Transverse colon (tissue), 4 donors: ENCODE measurements at regions not wholly inside any gene's neighbourhood (a gene's known extent, or its start where the extent isn't known, plus 50 kb on each side); places are given as distances from the start of the nearest gene placed in this dataset.

Experiments used
- DNase-seq: peaks from one replicate; pipeline ENCODE4 v3.0.0-alpha.2; 2019
- H3K27ac ChIP-seq, 4 donors: fragments of 200-600 bp; sonication (generic); 2 replicates each; pipeline ENCODE4 v1.5.1; 2016 to 2018; ENCODE audit warnings: inconsistent platforms in 4 of 4
- H3K27me3 ChIP-seq: fragments of 200-600 bp; sonication (generic); 2 replicates; pipeline ENCODE4 v1.5.1; 2017; ENCODE audit warnings: inconsistent platforms
- H3K36me3 ChIP-seq, 4 donors: fragments of 200-600 bp; sonication (generic); 2 replicates each; pipeline ENCODE4 v1.5.1; 2017 to 2019; ENCODE audit warnings: inconsistent platforms in 4 of 4
- H3K4me1 ChIP-seq, 4 donors: fragments of 200-600 bp; sonication (generic); 2 replicates each; pipeline ENCODE4 v1.5.1; 2017 to 2020; ENCODE audit warnings: inconsistent platforms in 4 of 4
- H3K4me3 ChIP-seq, 4 donors: fragments of 200-600 bp; sonication (generic); 1 replicate in 1 of 4; 2 replicates in 3 of 4; pipeline versions ENCODE4 v1.5.1 to v1.6.1; 2017 to 2019; ENCODE audit warnings: inconsistent platforms in 4 of 4
- H3K9me3 ChIP-seq, 2 donors: fragments of 200-600 bp; sonication (generic); 2 replicates each; pipeline ENCODE4 v1.5.1; 2017 to 2019; ENCODE audit warnings: inconsistent platforms in 2 of 2
- CTCF ChIP-seq, 5 experiments: fragments of 200-600 bp in 3 of 5; fragments of 450-650 bp in 2 of 5; sonication (generic) in 3 of 5; IDR thresholded peaks; 1 replicate in 2 of 5; 2 replicates in 3 of 5; pipeline ENCODE4 v1.5.1; 2016 to 2017; ENCODE audit warnings: antibody characterized with exemption in 5 of 5, inconsistent platforms in 3 of 5, mild to moderate bottlenecking in 2 of 5, moderate library complexity in 1 of 5
- EP300 ChIP-seq: sonication (generic); formaldehyde crosslinking; IDR thresholded peaks from one replicate; pipeline ENCODE4 v1.6.1; 2017; ENCODE audit warnings: antibody characterized with exemption, low read depth
- POLR2A ChIP-seq: fragments of 450-650 bp; IDR thresholded peaks from one replicate; pipeline ENCODE4 v1.6.1; 2016; ENCODE audit warnings: antibody characterized with exemption, mild to moderate bottlenecking, moderate library complexity
- POLR2AphosphoS5 ChIP-seq, 3 donors: sonication (generic); formaldehyde crosslinking; IDR thresholded peaks; one replicate each; pipeline ENCODE4 v1.6.1; 2016; ENCODE audit warnings: antibody characterized with exemption in 3 of 3
- WGBS, 2 donors: methylation state at CpG; one replicate each; pipeline ENCODE4 v1.1.5; 2018; ENCODE audit warnings: low coverage in 1 of 2; 5-methylcytosine and 5-hydroxymethylcytosine counted together
- in situ Hi-C, 4 donors: fragments of 200-750 bp; cut with MboI; loops; one replicate each; pipeline versions ENCODE4 v1.15.0 to v1.15.1; 2017; ENCODE audit warnings: low sequenced_read_pairs in 3 of 4, low pct_ligation_motif_present in 1 of 4, low pct_unique_long_range_greater_than_20kb in 1 of 4
- intact Hi-C: fragments of 100-400 bp; cut with DNase I; formaldehyde crosslinking; loops from one replicate; pipeline ENCODE4 v1.15.1; 2023; ENCODE audit warnings: low total_unique reads

- no peaks in the 10 kb centered on the region for H3K4me1 ChIP-seq
- no peak overlapping the region for H3K27ac ChIP-seq
- WGBS, 2 donors = 29 to 33% methylated on average over 2 of the region's 2 CpGs
- no peaks in the 10 kb centered on the region for H3K27me3 ChIP-seq
- in situ Hi-C loops = no loop called here
- no peak for DNase-seq
- TF ChIP-seq EP300 (no peak), POLR2A (no peak), CTCF (IDR thresholded peaks at IDR 0.05) (no peak), POLR2AphosphoS5 (IDR thresholded peaks at IDR 0.05) (no peak)
- H3K36me3 ChIP-seq = no peaks in the 10 kb centered on the region
- no peak overlapping the region for H3K4me3 ChIP-seq
- intact Hi-C loops = no loop called here
- H3K9me3 ChIP-seq = no peaks in the 10 kb centered on the region
Measured at GRCh38 chr2:39603436-39603835, 62.3 kb upstream of the TMEM178A start.

GRCh38 chr2:39604866-39605265 is 60.9 kb upstream of the TMEM178A start:
- TF ChIP-seq POLR2A (no peak), CTCF (IDR thresholded peaks at IDR 0.05) (no peak), POLR2AphosphoS5 (IDR thresholded peaks at IDR 0.05) (no peak), EP300 (no peak)
- Histone ChIP-seq H3K27ac (no peak overlapping the region), H3K9me3 (no peaks in the 10 kb centered on the region), H3K4me3 (no peak overlapping the region), H3K4me1 (peaks cover 0 to 2% (median 0%) of the 10 kb centered on the region in 4 donors), H3K36me3 (no peaks in the 10 kb centered on the region), H3K27me3 (no peaks in the 10 kb centered on the region)
- in situ Hi-C loops = no loop called here
- 92% methylated on average over 4 of the region's 4 CpGs; no CpG with 5 or more reads in 1 of the 2 donors for WGBS, 2 donors
- intact Hi-C loops = no loop called here
- no peak for DNase-seq

- 77% methylated on average over 4 of the region's 4 CpGs; no CpG with 5 or more reads in 1 of the 2 donors for WGBS, 2 donors
- H3K27ac ChIP-seq = no peak overlapping the region
- H3K4me3 ChIP-seq = no peak overlapping the region
- H3K4me1 ChIP-seq = peaks cover 0 to 2% (median 0%) of the 10 kb centered on the region in 4 donors
- no peaks in the 10 kb centered on the region for H3K36me3 ChIP-seq
- no peak for DNase-seq
- in situ Hi-C loops = no loop called here
- no peak for TF ChIP-seq CTCF (IDR thresholded peaks at IDR 0.05)
- TF ChIP-seq POLR2A = no peak
- no peak for TF ChIP-seq EP300
- TF ChIP-seq POLR2AphosphoS5 (IDR thresholded peaks at IDR 0.05) = no peak
- intact Hi-C loops = no loop called here
- no peaks in the 10 kb centered on the region for H3K9me3 ChIP-seq
- no peaks in the 10 kb centered on the region for H3K27me3 ChIP-seq
Measured at GRCh38 chr2:39606585-39606984, 59.1 kb upstream of the TMEM178A start.

- intact Hi-C loops (no loop called here), in situ Hi-C loops (no loop called here)
- TF ChIP-seq POLR2A (no peak), CTCF (IDR thresholded peaks at IDR 0.05) (no peak), POLR2AphosphoS5 (IDR thresholded peaks at IDR 0.05) (no peak), EP300 (no peak)
- WGBS, 2 donors = 88 to 94% methylated on average over 3 to 4 of the region's 4 CpGs
- H3K9me3 ChIP-seq = no peaks in the 10 kb centered on the region
- DNase-seq = no peak
- H3K4me1 ChIP-seq = peaks cover 0 to 2% (median 0%) of the 10 kb centered on the region in 4 donors
- no peaks in the 10 kb centered on the region for H3K27me3 ChIP-seq
- H3K27ac ChIP-seq = no peak overlapping the region
- H3K4me3 ChIP-seq = no peak overlapping the region
- no peaks in the 10 kb centered on the region for H3K36me3 ChIP-seq
Measured at GRCh38 chr2:39607538-39608262, 58.0 kb upstream of the TMEM178A start.
